Activated naive CD4-positive, alpha-beta T cell treated with anti-CD3 and anti-CD28 coated beads, Interleukin-2, amount 50 U/mL, for 72 hours (primary cell): ENCODE measurements at regions not wholly inside any gene's neighbourhood (a gene's known extent, or its start where the extent isn't known, plus 50 kb on each side); places are given as distances from the start of the nearest gene placed in this dataset.

ENCODE experiments used
- ATAC-seq, 2 donors: fragments of 150-1000 bp; cut with Tn5 transposase; 2 replicates each; pipeline ENCODE4 v1.10.0; 2021; ENCODE audit warnings: mild to moderate bottlenecking in 2 of 2, moderate library complexity in 2 of 2
- DNase-seq, 2 donors: peaks; one replicate each; pipeline ENCODE4 v3.0.0; 2021 to 2022; ENCODE audit warnings: low spot score in 2 of 2
- H3K27ac Mint-ChIP-seq, 2 donors: one replicate each; pipeline ENCODE4 v1.8.0; 2022; ENCODE audit warnings: mild to moderate bottlenecking in 2 of 2, mixed read lengths in 2 of 2
- H3K36me3 Mint-ChIP-seq, 2 donors: one replicate each; pipeline ENCODE4 v1.8.0; 2022; ENCODE audit warnings: mixed read lengths in 2 of 2
- H3K9me3 Mint-ChIP-seq, 2 donors: one replicate each; pipeline ENCODE4 v1.8.0; 2022; ENCODE audit warnings: mixed read lengths in 2 of 2

GRCh38 chr14:37968664-37969240 lies 239.0 kb upstream of the SSTR1 start:
- ATAC-seq (no peak), DNase-seq (no peak)
- no peaks in the 10 kb centered on the region for H3K36me3 Mint-ChIP-seq
- H3K9me3 Mint-ChIP-seq = peaks cover 0 to 4% of the 10 kb centered on the region in 2 donors
- H3K27ac Mint-ChIP-seq = no peak overlapping the region

- Mint-ChIP-seq H3K27ac (no peak overlapping the region), H3K36me3 (no peaks in the 10 kb centered on the region), H3K9me3 (no peaks in the 10 kb centered on the region)
- DNase-seq (no peak), ATAC-seq (no peak)
Observed at GRCh38 chr14:37969511-37969979, 238.2 kb upstream of the SSTR1 start.

GRCh38 chr14:37970696-37971095 lies 237.0 kb upstream of the SSTR1 start:
- no peak for DNase-seq
- Mint-ChIP-seq H3K9me3 (no peaks in the 10 kb centered on the region), H3K36me3 (no peaks in the 10 kb centered on the region), H3K27ac (no peak overlapping the region)
- no peak for ATAC-seq

- ATAC-seq (no peak), DNase-seq (no peak)
- Mint-ChIP-seq H3K36me3 (no peaks in the 10 kb centered on the region), H3K27ac (no peak overlapping the region), H3K9me3 (no peaks in the 10 kb centered on the region)
Observed at GRCh38 chr14:37972941-37973887, 234.5 kb upstream of the SSTR1 start.

- DNase-seq (no peak), ATAC-seq (no peak)
- H3K36me3 Mint-ChIP-seq = no peaks in the 10 kb centered on the region
- H3K9me3 Mint-ChIP-seq = no peaks in the 10 kb centered on the region
- H3K27ac Mint-ChIP-seq = no peak overlapping the region
Observed at GRCh38 chr14:37974421-37974820, 233.3 kb upstream of the SSTR1 start.

GRCh38 chr14:37977481-37977880 lies 230.2 kb upstream of the SSTR1 start:
- peaks cover 6 to 8% of the 10 kb centered on the region in 2 donors for H3K36me3 Mint-ChIP-seq
- DNase-seq (no peak), ATAC-seq (no peak)
- H3K9me3 Mint-ChIP-seq = peaks cover 8 to 13% of the 10 kb centered on the region in 2 donors
- no peak overlapping the region for H3K27ac Mint-ChIP-seq

- H3K9me3 Mint-ChIP-seq = peaks cover 8 to 13% of the 10 kb centered on the region in 2 donors
Observed at GRCh38 chr14:37985826-37986470, 221.8 kb upstream of the SSTR1 start.

GRCh38 chr14:37988472-37988871 lies 219.2 kb upstream of the SSTR1 start:
- no peak overlapping the region for H3K27ac Mint-ChIP-seq
- DNase-seq (no peak), ATAC-seq (no peak)
- H3K9me3 Mint-ChIP-seq = no peaks in the 10 kb centered on the region
- H3K36me3 Mint-ChIP-seq = no peaks in the 10 kb centered on the region

More at GRCh38 chr14:37985826-37986470, 221.8 kb upstream of the SSTR1 start:
- ATAC-seq (no peak), DNase-seq (peak in 1 of 2 donors; percentile 21)
- Mint-ChIP-seq H3K36me3 (peaks cover 6 to 8% of the 10 kb centered on the region in 2 donors), H3K27ac (peak overlapping the region in 1 of 2 donors; percentile 9)

- Mint-ChIP-seq H3K36me3 (no peaks in the 10 kb centered on the region), H3K9me3 (peaks cover 0 to 4% of the 10 kb centered on the region in 2 donors), H3K27ac (no peak overlapping the region)
- ATAC-seq = no peak
- no peak for DNase-seq
Observed at GRCh38 chr14:37991027-37991426, 216.7 kb upstream of the SSTR1 start.

- Mint-ChIP-seq H3K9me3 (peaks cover 0 to 4% of the 10 kb centered on the region in 2 donors), H3K36me3 (no peaks in the 10 kb centered on the region), H3K27ac (no peak overlapping the region)
- ATAC-seq = no peak
- DNase-seq = no peak
Observed at GRCh38 chr14:37992499-37992898, 215.2 kb upstream of the SSTR1 start.

- H3K36me3 Mint-ChIP-seq = no peaks in the 10 kb centered on the region
- peaks cover 0 to 4% of the 10 kb centered on the region in 2 donors for H3K9me3 Mint-ChIP-seq
- ATAC-seq (no peak), DNase-seq (no peak)
- H3K27ac Mint-ChIP-seq = no peak overlapping the region
Observed at GRCh38 chr14:37994846-37995372, 212.8 kb upstream of the SSTR1 start.

GRCh38 chr14:37997017-37997416 lies 210.7 kb upstream of the SSTR1 start:
- Mint-ChIP-seq H3K9me3 (peaks cover 0 to 4% of the 10 kb centered on the region in 2 donors), H3K27ac (no peak overlapping the region), H3K36me3 (no peaks in the 10 kb centered on the region)
- ATAC-seq (no peak), DNase-seq (no peak)

- no peak for ATAC-seq
- Mint-ChIP-seq H3K9me3 (no peaks in the 10 kb centered on the region), H3K27ac (no peak overlapping the region), H3K36me3 (no peaks in the 10 kb centered on the region)
- no peak for DNase-seq
Observed at GRCh38 chr14:38000340-38000739, 207.4 kb upstream of the SSTR1 start.

- Mint-ChIP-seq H3K9me3 (no peaks in the 10 kb centered on the region), H3K36me3 (no peaks in the 10 kb centered on the region), H3K27ac (no peak overlapping the region)
- DNase-seq (no peak), ATAC-seq (no peak)
Observed at GRCh38 chr14:38001501-38001900, 206.2 kb upstream of the SSTR1 start.

GRCh38 chr14:38003746-38004609 lies 203.7 kb upstream of the SSTR1 start:
- no peaks in the 10 kb centered on the region for H3K9me3 Mint-ChIP-seq
- H3K27ac Mint-ChIP-seq = peak overlapping the region in 1 of 2 donors; percentile 23
- ATAC-seq (no peak), DNase-seq (no peak)
- H3K36me3 Mint-ChIP-seq = no peaks in the 10 kb centered on the region

- no peaks in the 10 kb centered on the region for H3K9me3 Mint-ChIP-seq
- H3K27ac Mint-ChIP-seq = no peak overlapping the region
- no peaks in the 10 kb centered on the region for H3K36me3 Mint-ChIP-seq
- no peak for DNase-seq
- no peak for ATAC-seq
Observed at GRCh38 chr14:38004610-38004879, 203.2 kb upstream of the SSTR1 start.
